GM18511 (cell line): ENCODE measurements at regions not wholly inside any gene's neighbourhood (a gene's known extent, or its start where the extent isn't known, plus 50 kb on each side); places are given as distances from the start of the nearest gene placed in this dataset.

ENCODE experiments used
- ATAC-seq: cut with Tn5 transposase; IDR thresholded peaks from one replicate; pipeline ENCODE4 v1.9.1; 2021; ENCODE audit warnings: mild to moderate bottlenecking, moderate library complexity; ENCODE audit not compliant: unreplicated experiment

GRCh38 chr10:43891241-43891640, 242.6 kb upstream of the ZNF32 start:
- ATAC-seq = no peak

- ATAC-seq = no peak
These were observed 241.4 kb upstream of the ZNF32 start for GRCh38 chr10:43890124-43890523.

- no peak for ATAC-seq
These were observed 239.9 kb upstream of the ZNF32 start for GRCh38 chr10:43888586-43888985.

GRCh38 chr10:43885842-43886241, 237.2 kb upstream of the ZNF32 start:
- no peak for ATAC-seq

GRCh38 chr10:43885252-43885651, 236.6 kb upstream of the ZNF32 start:
- no peak for ATAC-seq

GRCh38 chr10:43884501-43885105, 235.9 kb upstream of the ZNF32 start:
- ATAC-seq = no peak

- ATAC-seq = no peak
These were observed 234.0 kb upstream of the ZNF32 start for GRCh38 chr10:43882711-43883110.

GRCh38 chr10:43881657-43882056, 233.0 kb upstream of the ZNF32 start:
- no peak for ATAC-seq

- no peak for ATAC-seq
These were observed 231.5 kb upstream of the ZNF32 start for GRCh38 chr10:43880160-43880559.

- no peak for ATAC-seq
These were observed 231.1 kb upstream of the ZNF32 start for GRCh38 chr10:43879742-43880141.

- ATAC-seq = no peak
These were observed 230.5 kb upstream of the ZNF32 start for GRCh38 chr10:43879162-43879561.

GRCh38 chr10:43878386-43878785, 229.7 kb upstream of the ZNF32 start:
- no peak for ATAC-seq

GRCh38 chr10:43876976-43877375, 228.3 kb upstream of the ZNF32 start:
- ATAC-seq = no peak

- no peak for ATAC-seq
These were observed 226.3 kb upstream of the ZNF32 start for GRCh38 chr10:43874984-43875383.

GRCh38 chr10:43873717-43874116, 225.0 kb upstream of the ZNF32 start:
- ATAC-seq = no peak

- ATAC-seq = no peak
These were observed 224.0 kb upstream of the ZNF32 start for GRCh38 chr10:43872644-43873043.

- no peak for ATAC-seq
These were observed 222.9 kb upstream of the ZNF32 start for GRCh38 chr10:43871545-43871944.

- ATAC-seq = no peak
These were observed 222.3 kb upstream of the ZNF32 start for GRCh38 chr10:43870968-43871439.

- no peak for ATAC-seq
These were observed 221.1 kb upstream of the ZNF32 start for GRCh38 chr10:43869669-43870322.

GRCh38 chr10:43868952-43869351, 220.3 kb upstream of the ZNF32 start:
- ATAC-seq = no peak

- no peak for ATAC-seq
These were observed 219.2 kb upstream of the ZNF32 start for GRCh38 chr10:43867667-43868565.

- ATAC-seq = no peak
These were observed 218.4 kb upstream of the ZNF32 start for GRCh38 chr10:43867113-43867512.
